AG04449 (cell line): ENCODE measurements at regions not wholly inside any gene's neighbourhood (a gene's known extent, or its start where the extent isn't known, plus 50 kb on each side); places are given as distances from the start of the nearest gene placed in this dataset.

Experiments
- CTCF ChIA-PET: fragments of 350-600 bp; formaldehyde crosslinking; extraction: SDS; loops from one replicate; lab custom pipeline; 2021; ENCODE audit warnings: antibody characterized with exemption; lab: Yijun Ruan, JAX
- POLR2A ChIA-PET: fragments of 400-600, 350-600 bp; formaldehyde crosslinking; extraction: SDS; loops from one replicate; lab custom pipeline; 2020; ENCODE audit warnings: antibody characterized with exemption, inconsistent platforms; lab: Yijun Ruan, JAX
- DNase-seq: peaks from one replicate; pipeline ENCODE4 v3.0.0-alpha.2; 2010; ENCODE audit warnings: low read depth, low spot score
- H3K4me3 ChIP-seq: 2 replicates; pipeline ENCODE4 v1.5.1; 2011; ENCODE audit warnings: low read depth, mild to moderate bottlenecking, control low read depth, low read length
- TF ChIP-seq, protein P1 (sequence below): IDR thresholded peaks from one replicate; pipeline ENCODE4 v1.5.1; 2011; ENCODE audit warnings: mild to moderate bottlenecking, moderate library complexity, low read length, control low read depth, inconsistent platforms; ENCODE audit not compliant: insufficient read depth; ENCODE audit errors: missing control alignments

DNA sequence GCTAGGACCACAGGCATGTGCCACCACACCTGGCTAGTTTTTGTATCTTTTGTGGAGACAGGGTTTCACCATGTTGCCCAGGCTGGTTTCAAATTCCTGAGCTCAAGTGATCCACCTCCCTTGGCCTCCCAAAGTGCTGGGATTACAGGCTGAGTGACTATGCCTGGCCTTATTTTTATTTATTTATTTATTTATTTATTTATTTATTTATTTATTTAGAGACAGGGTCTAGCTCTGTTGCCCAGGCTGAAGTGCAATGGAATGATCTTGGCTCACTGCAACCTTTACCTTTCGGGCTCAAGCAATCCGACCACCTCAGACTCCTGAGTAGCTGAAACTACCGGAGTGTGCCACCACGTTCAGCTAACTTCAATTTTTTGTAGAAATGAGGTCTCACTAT, 117.0 kb upstream of the MAX start:
- no peak for DNase-seq
- TF ChIP-seq, protein P1, sequence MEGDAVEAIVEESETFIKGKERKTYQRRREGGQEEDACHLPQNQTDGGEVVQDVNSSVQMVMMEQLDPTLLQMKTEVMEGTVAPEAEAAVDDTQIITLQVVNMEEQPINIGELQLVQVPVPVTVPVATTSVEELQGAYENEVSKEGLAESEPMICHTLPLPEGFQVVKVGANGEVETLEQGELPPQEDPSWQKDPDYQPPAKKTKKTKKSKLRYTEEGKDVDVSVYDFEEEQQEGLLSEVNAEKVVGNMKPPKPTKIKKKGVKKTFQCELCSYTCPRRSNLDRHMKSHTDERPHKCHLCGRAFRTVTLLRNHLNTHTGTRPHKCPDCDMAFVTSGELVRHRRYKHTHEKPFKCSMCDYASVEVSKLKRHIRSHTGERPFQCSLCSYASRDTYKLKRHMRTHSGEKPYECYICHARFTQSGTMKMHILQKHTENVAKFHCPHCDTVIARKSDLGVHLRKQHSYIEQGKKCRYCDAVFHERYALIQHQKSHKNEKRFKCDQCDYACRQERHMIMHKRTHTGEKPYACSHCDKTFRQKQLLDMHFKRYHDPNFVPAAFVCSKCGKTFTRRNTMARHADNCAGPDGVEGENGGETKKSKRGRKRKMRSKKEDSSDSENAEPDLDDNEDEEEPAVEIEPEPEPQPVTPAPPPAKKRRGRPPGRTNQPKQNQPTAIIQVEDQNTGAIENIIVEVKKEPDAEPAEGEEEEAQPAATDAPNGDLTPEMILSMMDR, result no peak
- no peak overlapping the region for H3K4me3 ChIP-seq
- CTCF ChIA-PET, result interaction anchor here (1.7 to 4.4 kb wide), 3 partner anchors 8 to 193 kb away, joined by 3 to 51 read pairs (median 3); partner anchors contain the start of gene FUT8
- POLR2A ChIA-PET, result no interaction called here

DNA sequence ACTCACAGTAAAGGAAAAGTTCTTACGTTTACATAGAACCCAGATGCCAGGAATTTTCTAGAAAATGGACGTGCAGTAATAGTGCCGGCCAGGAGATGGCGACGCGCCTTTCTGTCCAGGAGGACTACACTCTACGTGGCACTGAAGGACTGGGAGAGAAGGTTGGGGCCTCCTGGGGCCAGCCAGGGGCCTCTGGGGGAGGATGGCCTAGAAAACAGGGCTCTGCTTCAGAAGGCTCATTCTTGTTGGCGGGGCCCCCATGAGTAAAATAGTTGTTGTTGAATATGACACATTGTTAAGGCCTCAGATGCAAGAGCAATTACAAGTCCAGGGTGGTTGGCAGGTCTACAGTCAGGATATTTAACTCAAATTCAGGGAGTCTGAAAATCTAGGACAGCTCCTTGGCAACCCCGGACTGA, 120.1 kb upstream of the MAX start:
- TF ChIP-seq, protein P1, result peak; percentile 77
- CTCF ChIA-PET, result interaction anchor here (0.9 to 4.4 kb wide), 15 partner anchors 8 to 401 kb away, joined by 3 to 51 read pairs (median 4); partner anchors contain the start of gene FUT8
- no peak overlapping the region for H3K4me3 ChIP-seq
- no peak for DNase-seq
- POLR2A ChIA-PET, result no interaction called here

DNA sequence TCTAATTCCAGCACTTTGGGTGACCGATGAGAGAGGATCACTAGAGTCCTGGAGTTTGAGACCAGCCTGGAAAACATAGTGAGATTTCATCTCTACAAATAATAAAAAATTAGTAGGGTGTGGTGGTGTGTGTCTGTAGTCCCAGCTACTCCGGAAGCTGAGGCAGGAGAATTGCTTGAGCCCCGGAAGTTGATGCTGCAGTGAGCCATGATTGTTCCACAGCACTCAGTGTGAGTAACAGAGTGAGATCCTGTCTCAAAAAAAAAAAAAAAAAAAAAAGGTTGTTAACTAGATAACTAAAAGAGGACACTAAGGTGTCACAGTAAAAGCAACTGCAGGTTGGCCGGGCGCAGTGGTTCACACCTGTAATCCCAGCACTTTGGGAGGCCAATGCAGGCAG, 121.3 kb upstream of the MAX start:
- ChIA-PET CTCF (interaction anchor here (0.8 to 4.4 kb wide), 7 partner anchors 12 to 188 kb away, joined by 3 to 51 read pairs (median 3); partner anchors contain the start of gene FUT8), POLR2A (no interaction called here)
- DNase-seq, result no peak
- TF ChIP-seq, protein P1, result no peak
- no peak overlapping the region for H3K4me3 ChIP-seq

DNA sequence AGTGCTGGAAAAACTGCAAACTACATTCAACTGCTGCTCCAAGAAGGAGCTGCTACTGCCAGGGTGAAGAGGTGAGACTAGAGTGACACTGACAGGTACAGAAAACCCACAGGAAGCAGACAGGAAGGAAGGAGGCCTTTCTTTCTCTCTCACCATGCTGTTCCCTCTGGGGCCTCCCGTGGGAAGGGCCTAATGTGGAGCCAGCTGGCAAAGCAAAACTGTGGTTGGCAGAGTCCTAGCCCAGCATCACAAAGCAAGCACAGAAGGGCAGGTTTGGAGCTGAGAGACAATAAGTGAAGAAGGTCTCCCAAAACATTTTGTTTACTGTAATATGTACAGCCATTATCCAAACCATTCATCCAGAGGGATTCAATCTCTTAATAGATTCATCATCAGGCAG, 122.5 kb upstream of the MAX start:
- TF ChIP-seq, protein P1, result no peak
- no peak for DNase-seq
- POLR2A ChIA-PET, result interaction anchor here (0.6 kb wide), 1 partner anchor 14 kb away, joined by 3 read pairs; no protein-coding TSS in a partner anchor
- H3K4me3 ChIP-seq, result no peak overlapping the region
- CTCF ChIA-PET, result interaction anchor here (1.0 to 3.6 kb wide), 6 partner anchors 11 to 190 kb away, joined by 3 to 38 read pairs (median 4); partner anchors contain the start of gene FUT8

DNA sequence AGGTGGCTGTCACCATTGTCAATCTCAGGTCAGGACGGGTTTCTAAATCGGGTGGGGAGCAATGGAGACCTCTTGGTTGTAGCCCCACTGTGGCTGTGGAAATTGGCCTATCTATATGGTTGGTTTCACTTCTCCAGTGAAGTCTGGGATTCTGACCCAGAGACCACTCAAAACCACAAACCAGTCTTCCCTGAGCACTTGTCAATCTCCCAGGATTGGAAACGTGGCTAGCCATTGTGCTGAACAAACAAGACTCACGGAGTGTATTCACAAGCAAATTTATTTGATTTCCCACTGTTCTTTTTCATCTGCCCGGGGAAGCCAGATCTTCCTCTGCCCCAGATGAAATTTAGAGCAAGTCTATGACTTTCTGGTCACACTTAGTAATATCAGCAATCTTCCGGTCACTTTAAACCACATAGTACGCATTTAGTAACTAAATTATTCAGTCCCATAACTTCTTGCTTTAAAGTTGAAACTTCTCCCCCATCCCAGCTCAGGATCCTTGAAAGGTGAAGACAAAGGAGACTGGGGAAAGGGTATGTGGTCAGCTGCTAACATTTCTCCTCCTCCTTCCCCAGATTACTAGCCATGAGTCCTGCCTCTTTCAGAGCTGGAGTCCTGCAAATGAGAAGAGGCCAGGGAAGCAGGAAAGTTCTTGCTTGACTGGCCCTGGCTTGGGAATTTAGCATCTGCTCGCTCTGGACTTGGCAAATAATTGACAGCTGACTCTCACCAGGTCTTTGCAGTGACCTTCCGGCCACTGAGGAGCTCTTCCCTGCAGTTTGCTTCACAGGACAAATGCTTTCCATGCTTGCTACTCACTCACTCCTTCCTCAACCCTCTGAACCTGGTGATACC, 123.2 kb upstream of the MAX start:
- no peak overlapping the region for H3K4me3 ChIP-seq

More for the DNA sequence above, 123.2 kb upstream of the MAX start:
- DNase-seq, result no peak
- TF ChIP-seq, protein P1, result no peak
- ChIA-PET POLR2A (interaction anchor here (0.6 to 1.2 kb wide), 2 partner anchors 11 to 14 kb away, joined by 3 read pairs; no protein-coding TSS in a partner anchor), CTCF (interaction anchor here (1.0 to 3.6 kb wide), 7 partner anchors 10 to 190 kb away, joined by 3 to 38 read pairs (median 4); partner anchors contain the start of gene FUT8)
